ENCODE measurements at regions not wholly inside any gene's neighbourhood (a gene's known extent, or its start where the extent isn't known, plus 50 kb on each side); places are given as distances from the start of the nearest gene placed in this dataset.

- TF ChIP-seq BHLHE40 (IDR thresholded peaks at IDR 0.05; ENCODE audit: low read length) (no peak), HNF4G (IDR thresholded peaks at IDR 0.05; ENCODE audit: borderline replicate concordance, low read depth, low read length) (no peak), HNF4G (CRISPR knock-in tag; IDR thresholded peaks at IDR 0.05; ENCODE audit: borderline replicate concordance, low read depth) (no peak), NFIC (IDR thresholded peaks at IDR 0.05; ENCODE audit: low read length) (no peak), THRA (CRISPR knock-in tag; IDR thresholded peaks at IDR 0.05; ENCODE audit: borderline replicate concordance) (no peak), E2F5 (CRISPR knock-in tag; conservative IDR thresholded peaks at IDR 0.05) (no peak), CEBPB (IDR thresholded peaks at IDR 0.05; ENCODE audit: borderline replicate concordance, low read depth, low read length) (no peak)
- TF ChIP-seq, protein P1, sequence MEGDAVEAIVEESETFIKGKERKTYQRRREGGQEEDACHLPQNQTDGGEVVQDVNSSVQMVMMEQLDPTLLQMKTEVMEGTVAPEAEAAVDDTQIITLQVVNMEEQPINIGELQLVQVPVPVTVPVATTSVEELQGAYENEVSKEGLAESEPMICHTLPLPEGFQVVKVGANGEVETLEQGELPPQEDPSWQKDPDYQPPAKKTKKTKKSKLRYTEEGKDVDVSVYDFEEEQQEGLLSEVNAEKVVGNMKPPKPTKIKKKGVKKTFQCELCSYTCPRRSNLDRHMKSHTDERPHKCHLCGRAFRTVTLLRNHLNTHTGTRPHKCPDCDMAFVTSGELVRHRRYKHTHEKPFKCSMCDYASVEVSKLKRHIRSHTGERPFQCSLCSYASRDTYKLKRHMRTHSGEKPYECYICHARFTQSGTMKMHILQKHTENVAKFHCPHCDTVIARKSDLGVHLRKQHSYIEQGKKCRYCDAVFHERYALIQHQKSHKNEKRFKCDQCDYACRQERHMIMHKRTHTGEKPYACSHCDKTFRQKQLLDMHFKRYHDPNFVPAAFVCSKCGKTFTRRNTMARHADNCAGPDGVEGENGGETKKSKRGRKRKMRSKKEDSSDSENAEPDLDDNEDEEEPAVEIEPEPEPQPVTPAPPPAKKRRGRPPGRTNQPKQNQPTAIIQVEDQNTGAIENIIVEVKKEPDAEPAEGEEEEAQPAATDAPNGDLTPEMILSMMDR (CRISPR knock-in tag; IDR thresholded peaks at IDR 0.05): no peak
Observed at GRCh38 chr11:38278457-38279141, 1680.6 kb upstream of the RAG2 start.

Measured in HepG2 (cell line).